COLO829 (cell line): ENCODE measurements at regions not wholly inside any gene's neighbourhood (a gene's known extent, or its start where the extent isn't known, plus 50 kb on each side); places are given as distances from the start of the nearest gene placed in this dataset.
"Not testable (repeated sequence)": the region's sequence is repeated elsewhere in the genome, so short reads cannot be mapped to it uniquely, and the experiment has no call there.

ENCODE experiments used
- DNase-seq: peaks from one replicate; pipeline ENCODE4 v3.0.0; 2012; ENCODE audit warnings: low spot score

GRCh38 chr2:103169861-103170260 lies 408.0 kb downstream of the TMEM182 start:
- no peak for DNase-seq

GRCh38 chr2:103172821-103173220 lies 411.0 kb downstream of the TMEM182 start:
- DNase-seq: no peak

- no peak for DNase-seq
Observed at GRCh38 chr2:103174711-103175110, 412.9 kb downstream of the TMEM182 start.

- no peak for DNase-seq
Observed at GRCh38 chr2:103176294-103176915, 414.6 kb downstream of the TMEM182 start.

- DNase-seq: no peak
Observed at GRCh38 chr2:103179798-103180197, 418.0 kb downstream of the TMEM182 start.

- DNase-seq: no peak
Observed at GRCh38 chr2:103183061-103183460, 421.2 kb downstream of the TMEM182 start.

GRCh38 chr2:103196802-103197201 lies 435.0 kb downstream of the TMEM182 start:
- DNase-seq: no peak

- DNase-seq: not testable (repeated sequence)
Observed at GRCh38 chr2:103200774-103201173, 438.9 kb downstream of the TMEM182 start.

GRCh38 chr2:103208916-103209315 lies 447.1 kb downstream of the TMEM182 start:
- no peak for DNase-seq

GRCh38 chr2:103213028-103213542 lies 451.3 kb downstream of the TMEM182 start:
- no peak for DNase-seq

GRCh38 chr2:103218516-103218915 lies 456.7 kb downstream of the TMEM182 start:
- DNase-seq: no peak

- DNase-seq: no peak
Observed at GRCh38 chr2:103219398-103219797, 457.6 kb downstream of the TMEM182 start.

- DNase-seq: no peak
Observed at GRCh38 chr2:103222969-103223368, 461.1 kb downstream of the TMEM182 start.

GRCh38 chr2:103230796-103231195 lies 469.0 kb downstream of the TMEM182 start:
- DNase-seq: no peak

GRCh38 chr2:103232865-103233264 lies 471.0 kb downstream of the TMEM182 start:
- no peak for DNase-seq

GRCh38 chr2:103233691-103234090 lies 471.9 kb downstream of the TMEM182 start:
- no peak for DNase-seq

- DNase-seq: no peak
Observed at GRCh38 chr2:103235283-103235682, 473.5 kb downstream of the TMEM182 start.

- no peak for DNase-seq
Observed at GRCh38 chr2:103249462-103249861, 487.6 kb downstream of the TMEM182 start.

- DNase-seq: no peak
Observed at GRCh38 chr2:103252781-103253180, 490.9 kb downstream of the TMEM182 start.

- no peak for DNase-seq
Observed at GRCh38 chr2:103254611-103255010, 492.8 kb downstream of the TMEM182 start.

- no peak for DNase-seq
Observed at GRCh38 chr2:103264058-103264768, 502.4 kb downstream of the TMEM182 start.

- DNase-seq: no peak
Observed at GRCh38 chr2:103265521-103265920, 503.7 kb downstream of the TMEM182 start.

- DNase-seq: no peak
Observed at GRCh38 chr2:103268841-103269498, 507.1 kb downstream of the TMEM182 start.
